ENCODE measurements at regions not wholly inside any gene's neighbourhood (a gene's known extent, or its start where the extent isn't known, plus 50 kb on each side); places are given as distances from the start of the nearest gene placed in this dataset.

DNA sequence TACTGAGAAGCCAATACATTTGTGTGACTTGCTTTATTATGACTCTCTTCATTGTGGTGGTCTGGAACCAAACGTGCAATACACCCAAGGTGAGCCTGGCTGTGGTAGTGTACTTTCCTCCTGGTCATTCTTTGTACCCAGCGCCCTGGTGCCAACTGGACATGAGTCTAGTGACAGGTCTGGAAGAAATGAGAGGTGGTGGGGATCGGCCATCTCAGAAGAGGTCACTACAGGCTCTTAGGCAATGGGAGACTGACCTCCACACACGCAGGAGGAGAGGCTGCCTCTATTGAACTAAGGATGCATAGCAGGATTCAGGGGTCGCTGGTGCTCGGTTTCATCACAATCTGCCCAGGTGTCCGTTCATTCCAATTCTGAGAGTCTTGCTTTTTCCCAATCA, 56.4 kb upstream of the RTL6 start:
- TF ChIP-seq, protein P1, sequence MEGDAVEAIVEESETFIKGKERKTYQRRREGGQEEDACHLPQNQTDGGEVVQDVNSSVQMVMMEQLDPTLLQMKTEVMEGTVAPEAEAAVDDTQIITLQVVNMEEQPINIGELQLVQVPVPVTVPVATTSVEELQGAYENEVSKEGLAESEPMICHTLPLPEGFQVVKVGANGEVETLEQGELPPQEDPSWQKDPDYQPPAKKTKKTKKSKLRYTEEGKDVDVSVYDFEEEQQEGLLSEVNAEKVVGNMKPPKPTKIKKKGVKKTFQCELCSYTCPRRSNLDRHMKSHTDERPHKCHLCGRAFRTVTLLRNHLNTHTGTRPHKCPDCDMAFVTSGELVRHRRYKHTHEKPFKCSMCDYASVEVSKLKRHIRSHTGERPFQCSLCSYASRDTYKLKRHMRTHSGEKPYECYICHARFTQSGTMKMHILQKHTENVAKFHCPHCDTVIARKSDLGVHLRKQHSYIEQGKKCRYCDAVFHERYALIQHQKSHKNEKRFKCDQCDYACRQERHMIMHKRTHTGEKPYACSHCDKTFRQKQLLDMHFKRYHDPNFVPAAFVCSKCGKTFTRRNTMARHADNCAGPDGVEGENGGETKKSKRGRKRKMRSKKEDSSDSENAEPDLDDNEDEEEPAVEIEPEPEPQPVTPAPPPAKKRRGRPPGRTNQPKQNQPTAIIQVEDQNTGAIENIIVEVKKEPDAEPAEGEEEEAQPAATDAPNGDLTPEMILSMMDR (IDR thresholded peaks at IDR 0.05): no peak

DNA sequence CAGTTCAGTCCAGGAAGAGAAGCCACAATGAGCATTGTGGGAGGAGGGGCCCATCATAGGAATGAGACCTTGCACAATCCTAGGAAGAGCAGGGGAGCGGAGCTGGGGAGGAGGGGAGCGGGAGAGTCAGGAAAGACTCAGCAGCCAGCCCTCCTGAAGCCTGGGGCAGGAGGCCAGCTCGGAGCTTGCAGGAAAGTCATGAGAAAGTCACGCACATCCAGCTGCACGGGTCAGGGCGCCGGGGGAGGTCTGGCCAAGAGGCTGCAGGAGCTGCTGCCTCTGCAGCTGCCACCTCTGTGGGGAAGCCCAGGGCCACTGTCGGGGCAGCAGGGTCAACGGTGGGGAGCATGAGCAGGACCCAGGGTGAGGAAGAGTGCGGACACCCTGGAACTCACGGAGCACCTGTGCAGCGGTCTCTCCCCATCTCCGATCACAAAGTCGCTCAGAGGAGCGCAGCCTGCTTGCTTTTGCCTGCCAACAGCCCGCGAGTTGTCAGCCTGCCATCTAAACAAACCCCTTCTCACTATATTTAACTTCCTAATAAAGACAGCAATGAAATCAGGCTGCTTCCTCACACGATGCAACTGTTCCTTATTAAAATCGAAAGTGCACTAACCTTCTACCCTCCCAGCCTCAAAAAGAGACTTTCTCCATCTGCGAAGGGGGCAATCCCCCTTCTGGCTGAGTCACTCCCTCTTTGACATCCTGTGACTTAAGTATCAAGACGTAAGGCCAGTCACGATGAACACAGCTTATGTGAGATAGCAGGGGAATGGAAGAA, 52.9 kb upstream of the RTL6 start:
- H3K79me2 ChIP-seq (ENCODE audit: low read depth): no peaks in the 10 kb centered on the region
- H2AFZ ChIP-seq (replicated peaks): no peak overlapping the region

More for the DNA sequence above, 56.4 kb upstream of the RTL6 start:
- no peaks in the 10 kb centered on the region for H3K9me3 Mint-ChIP-seq
- H3K27me3 Mint-ChIP-seq (ENCODE audit: insufficient read depth, low read depth): peaks cover 4% of the 10 kb centered on the region
- H3K27ac Mint-ChIP-seq: no peak overlapping the region
- no peak for DNase-seq (ENCODE audit: low spot score)
- Histone ChIP-seq H3K9me3 (ENCODE audit: low read depth) (no peaks in the 10 kb centered on the region), H3K4me1 (no peaks in the 10 kb centered on the region), H3K36me3 (no peaks in the 10 kb centered on the region), H3K27ac (no peak overlapping the region), H3K4me2 (no peak overlapping the region), H3K9ac (no peak overlapping the region), H3F3A (ENCODE audit: low read depth) (no peaks in the 10 kb centered on the region), H3K79me2 (ENCODE audit: low read depth) (no peaks in the 10 kb centered on the region), H4K20me1 (ENCODE audit: low read depth) (no peaks in the 10 kb centered on the region), H3K27me3 (peaks cover 3% of the 10 kb centered on the region), H2AFZ (replicated peaks) (no peak overlapping the region), H3K4me3 (no peak overlapping the region)
- no peak overlapping the region for H3K4me3 Mint-ChIP-seq
- no peaks in the 10 kb centered on the region for H3K36me3 Mint-ChIP-seq
- peaks cover 12% of the 10 kb centered on the region for H3K4me1 Mint-ChIP-seq

DNA sequence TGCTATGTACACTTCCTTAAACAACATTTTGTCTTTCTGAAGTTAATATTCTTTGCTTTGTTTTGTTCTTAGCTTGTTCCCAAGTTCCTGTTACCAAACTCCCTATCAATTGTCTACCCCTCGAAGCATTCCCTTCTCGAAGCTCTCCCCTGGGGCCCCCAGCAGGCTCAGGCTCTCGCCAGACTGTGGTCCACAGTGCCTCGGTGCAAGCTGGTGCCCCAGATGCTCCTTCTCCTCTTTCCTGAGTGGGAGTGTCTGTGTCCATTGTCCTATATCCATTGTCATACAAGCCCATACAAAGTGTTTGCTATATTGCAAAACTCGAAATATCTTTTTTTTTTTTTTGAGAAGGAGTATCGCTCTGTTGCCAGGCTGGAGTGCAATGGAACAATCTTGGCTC, 51.7 kb upstream of the RTL6 start:
- no peak overlapping the region for H3K4me3 Mint-ChIP-seq
- Histone ChIP-seq H3K36me3 (no peaks in the 10 kb centered on the region), H3K79me2 (ENCODE audit: low read depth) (no peaks in the 10 kb centered on the region), H3F3A (ENCODE audit: low read depth) (no peaks in the 10 kb centered on the region), H3K27me3 (peaks cover 30% of the 10 kb centered on the region), H3K4me1 (peaks cover 3% of the 10 kb centered on the region), H3K27ac (no peak overlapping the region), H3K4me3 (no peak overlapping the region), H3K4me2 (no peak overlapping the region), H3K9ac (no peak overlapping the region), H2AFZ (replicated peaks) (no peak overlapping the region), H4K20me1 (ENCODE audit: low read depth) (no peaks in the 10 kb centered on the region), H3K9me3 (ENCODE audit: low read depth) (no peaks in the 10 kb centered on the region)
- H3K36me3 Mint-ChIP-seq: no peaks in the 10 kb centered on the region
- TF ChIP-seq EZH2 (IDR thresholded peaks at IDR 0.05): no peak
- no peak for TF ChIP-seq EZH2phosphoT487 (IDR thresholded peaks at IDR 0.05)
- H3K27me3 Mint-ChIP-seq (ENCODE audit: insufficient read depth, low read depth): peaks cover 6% of the 10 kb centered on the region
- H3K4me1 Mint-ChIP-seq: peaks cover 24% of the 10 kb centered on the region
- no peaks in the 10 kb centered on the region for H3K9me3 Mint-ChIP-seq
- no peak for DNase-seq (ENCODE audit: low spot score)
- H3K27ac Mint-ChIP-seq: peak overlapping the region; percentile 86

More for the DNA sequence above, 52.9 kb upstream of the RTL6 start:
- Histone ChIP-seq H3F3A (ENCODE audit: low read depth) (no peaks in the 10 kb centered on the region), H3K9me3 (ENCODE audit: low read depth) (no peaks in the 10 kb centered on the region), H4K20me1 (ENCODE audit: low read depth) (no peaks in the 10 kb centered on the region), H3K4me2 (no peak overlapping the region), H3K36me3 (no peaks in the 10 kb centered on the region), H3K4me3 (no peak overlapping the region), H3K27me3 (peaks cover 23% of the 10 kb centered on the region), H3K27ac (no peak overlapping the region), H3K9ac (no peak overlapping the region), H3K4me1 (peaks cover 3% of the 10 kb centered on the region)
- peak overlapping the region; percentile 86 for H3K27ac Mint-ChIP-seq
- no peaks in the 10 kb centered on the region for H3K9me3 Mint-ChIP-seq
- DNase-seq (ENCODE audit: low spot score): no peak
- H3K4me1 Mint-ChIP-seq: peaks cover 27% of the 10 kb centered on the region
- TF ChIP-seq, protein P1 (IDR thresholded peaks at IDR 0.05): no peak
- peaks cover 6% of the 10 kb centered on the region for H3K27me3 Mint-ChIP-seq (ENCODE audit: insufficient read depth, low read depth)
- no peak overlapping the region for H3K4me3 Mint-ChIP-seq
- no peaks in the 10 kb centered on the region for H3K36me3 Mint-ChIP-seq

DNA sequence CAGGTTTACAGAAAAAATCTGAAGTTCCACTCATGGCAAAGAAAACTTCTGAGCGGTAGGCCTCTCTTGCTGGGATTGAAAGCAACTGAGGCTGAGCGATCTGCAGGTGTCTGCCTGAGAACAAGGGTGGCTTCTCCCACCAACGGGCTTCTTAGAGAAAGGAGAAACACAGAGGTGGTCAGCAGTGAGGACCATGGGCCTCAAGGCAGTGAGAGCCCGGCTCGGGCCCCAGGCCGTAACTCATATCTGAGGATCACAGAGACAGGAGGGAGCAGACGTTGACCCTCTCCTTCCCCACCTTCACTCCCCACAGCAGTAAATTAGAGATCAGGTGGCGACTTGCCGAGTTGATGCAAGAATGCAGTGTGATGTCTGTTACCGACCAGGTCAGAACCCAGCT, 50.9 kb upstream of the RTL6 start:
- Histone ChIP-seq H3F3A (ENCODE audit: low read depth) (no peaks in the 10 kb centered on the region), H3K4me2 (no peak overlapping the region), H4K20me1 (ENCODE audit: low read depth) (no peaks in the 10 kb centered on the region), H3K27ac (no peak overlapping the region), H3K79me2 (ENCODE audit: low read depth) (no peaks in the 10 kb centered on the region), H3K4me1 (peaks cover 3% of the 10 kb centered on the region), H3K36me3 (no peaks in the 10 kb centered on the region), H2AFZ (replicated peaks) (no peak overlapping the region), H3K9me3 (ENCODE audit: low read depth) (no peaks in the 10 kb centered on the region), H3K9ac (no peak overlapping the region), H3K4me3 (no peak overlapping the region), H3K27me3 (peaks cover 30% of the 10 kb centered on the region)
- Mint-ChIP-seq H3K27me3 (ENCODE audit: insufficient read depth, low read depth) (peaks cover 4% of the 10 kb centered on the region), H3K27ac (no peak overlapping the region), H3K4me1 (peaks cover 27% of the 10 kb centered on the region), H3K36me3 (no peaks in the 10 kb centered on the region), H3K9me3 (no peaks in the 10 kb centered on the region), H3K4me3 (no peak overlapping the region)
- TF ChIP-seq EZH2phosphoT487 (IDR thresholded peaks at IDR 0.05): no peak
- no peak for TF ChIP-seq EZH2 (IDR thresholded peaks at IDR 0.05)
- TF ChIP-seq, protein P1 (IDR thresholded peaks at IDR 0.05): no peak
- no peak for DNase-seq (ENCODE audit: low spot score)
